OCI-LY1 (cell line): ENCODE measurements at regions not wholly inside any gene's neighbourhood (a gene's known extent, or its start where the extent isn't known, plus 50 kb on each side); places are given as distances from the start of the nearest gene placed in this dataset.

Experiments used
- H2AFZ ChIP-seq: fragments of 200-600 bp; sonication (generic), shearing (Covaris generic); 2 replicates; pipeline ENCODE4 v1.6.0; 2014; ENCODE audit warnings: antibody characterized with exemption, mild to moderate bottlenecking, low read length
- H3F3A ChIP-seq: fragments of 200-600 bp; sonication (generic), shearing (Covaris generic); 2 replicates; pipeline ENCODE4 v1.6.0; 2014; ENCODE audit warnings: mild to moderate bottlenecking, antibody characterized with exemption, low read length, moderate library complexity; ENCODE audit not compliant: insufficient read depth
- H3K27ac ChIP-seq: fragments of 200-600 bp; sonication (generic); 2 replicates; pipeline ENCODE4 v1.5.1; 2014; ENCODE audit warnings: low read length, mixed run types, mild to moderate bottlenecking, low read depth; ENCODE audit not compliant: poor library complexity, severe bottlenecking
- H3K27me3 ChIP-seq: fragments of 200-600 bp; sonication (generic); 2 replicates; pipeline ENCODE4 v1.6.0; 2014; ENCODE audit warnings: antibody characterized with exemption, mild to moderate bottlenecking, low read length, moderate library complexity; ENCODE audit not compliant: insufficient read depth
- H3K36me3 ChIP-seq: fragments of 200-600 bp; sonication (generic); 2 replicates; pipeline ENCODE4 v1.6.1; 2014; ENCODE audit warnings: mild to moderate bottlenecking, antibody characterized with exemption, low read length, moderate library complexity, mixed read lengths; ENCODE audit not compliant: insufficient read depth
- H3K4me1 ChIP-seq: fragments of 200-600 bp; sonication (generic); 2 replicates; pipeline ENCODE4 v1.5.1; 2014; ENCODE audit warnings: mild to moderate bottlenecking, low read length, moderate library complexity; ENCODE audit not compliant: insufficient read depth, severe bottlenecking
- H3K4me2 ChIP-seq: fragments of 200-600 bp; sonication (generic), shearing (Covaris generic); 2 replicates; pipeline ENCODE4 v1.6.1; 2014; ENCODE audit warnings: low read length
- H3K4me3 ChIP-seq: fragments of 200-600 bp; sonication (generic); 2 replicates; pipeline ENCODE4 v1.5.1; 2014; ENCODE audit warnings: low read length, low read depth, mild to moderate bottlenecking, mixed read lengths; ENCODE audit not compliant: poor library complexity, severe bottlenecking
- H3K79me2 ChIP-seq: fragments of 200-600 bp; shearing (Covaris generic); 2 replicates; pipeline ENCODE4 v1.6.1; 2016; ENCODE audit warnings: mixed run types, low read length, mixed read lengths; ENCODE audit not compliant: insufficient read depth
- H3K9ac ChIP-seq: fragments of 200-600 bp; sonication (generic), shearing (Covaris generic); 2 replicates; pipeline ENCODE4 v1.6.1; 2014; ENCODE audit warnings: mild to moderate bottlenecking, low read length, mixed read lengths
- H3K9me2 ChIP-seq: fragments of 200-600 bp; sonication (generic), shearing (Covaris generic); 2 replicates; pipeline ENCODE4 v1.6.1; 2014; ENCODE audit warnings: low read depth, mild to moderate bottlenecking, low read length, mixed read lengths
- H3K9me3 ChIP-seq: fragments of 200-600 bp; shearing (Covaris generic); 2 replicates; pipeline ENCODE4 v1.6.1; 2014; ENCODE audit warnings: low read length, mixed read lengths
- H4K20me1 ChIP-seq: fragments of 200-600 bp; sonication (generic), shearing (Covaris generic); 2 replicates; pipeline ENCODE4 v1.6.0; 2016; ENCODE audit warnings: mild to moderate bottlenecking, low read length; ENCODE audit not compliant: insufficient read depth
- CTCF ChIP-seq: fragments of 200-600 bp; sonication (generic), shearing (Covaris generic); IDR thresholded peaks from 2 replicates; pipeline ENCODE4 v1.5.1; 2017; ENCODE audit warnings: mild to moderate bottlenecking, antibody characterized with exemption, low read length, moderate library complexity, mixed read lengths
- EZH2 ChIP-seq: fragments of 200-600 bp; sonication (generic), shearing (Covaris generic); IDR thresholded peaks from 2 replicates; pipeline ENCODE4 v1.8.0; 2017; ENCODE audit warnings: borderline replicate concordance, mixed run types, mild to moderate bottlenecking, antibody characterized with exemption, low read length, moderate library complexity, mixed read lengths

- no peak overlapping the region for H3K9ac ChIP-seq
- no peaks in the 10 kb centered on the region for H3K9me3 ChIP-seq
- no peaks in the 10 kb centered on the region for H3K4me1 ChIP-seq
- H2AFZ ChIP-seq: no peak overlapping the region
- H3K9me2 ChIP-seq: no peaks in the 10 kb centered on the region
- no peaks in the 10 kb centered on the region for H3K79me2 ChIP-seq
- H4K20me1 ChIP-seq: no peaks in the 10 kb centered on the region
- H3K27me3 ChIP-seq: no peaks in the 10 kb centered on the region; the same call in 1 of the 2 replicates
- no peak overlapping the region for H3K4me2 ChIP-seq
- H3K27ac ChIP-seq: no peak overlapping the region
- no peaks in the 10 kb centered on the region for H3K36me3 ChIP-seq
- TF ChIP-seq CTCF (no peak), EZH2 (no peak)
- no peak overlapping the region for H3K4me3 ChIP-seq
- no peaks in the 10 kb centered on the region for H3F3A ChIP-seq
Observed at GRCh38 chr21:35646606-35647005, 413.7 kb downstream of the SETD4 start.

GRCh38 chr21:35645991-35646390 lies 414.3 kb downstream of the SETD4 start:
- H3K4me2 ChIP-seq: no peak overlapping the region
- no peaks in the 10 kb centered on the region for H3K4me1 ChIP-seq

DNA sequence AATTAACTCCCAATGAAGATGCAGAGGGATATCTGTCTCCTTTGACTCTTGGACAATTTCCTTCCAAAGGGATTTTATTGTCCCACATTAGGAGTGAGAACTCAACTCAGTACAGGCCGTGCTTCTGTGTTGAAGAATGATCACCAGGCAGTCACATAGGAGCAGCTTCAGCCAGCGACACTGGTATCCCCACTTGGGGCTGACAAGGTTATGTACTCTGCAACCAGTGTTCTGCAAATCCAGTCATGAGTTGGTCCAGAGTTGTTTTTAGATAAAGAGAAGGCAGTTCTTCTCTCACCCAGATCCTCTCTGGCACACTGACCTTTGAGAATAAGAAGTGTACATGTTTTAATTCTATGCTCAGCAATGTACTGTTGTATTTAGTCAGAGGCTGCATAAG lies 415.8 kb downstream of the SETD4 start:
- TF ChIP-seq EZH2 (no peak), CTCF (no peak)
- Histone ChIP-seq H3K27me3 (no peaks in the 10 kb centered on the region), H3K9me3 (no peaks in the 10 kb centered on the region)

More at GRCh38 chr21:35645991-35646390, 414.3 kb downstream of the SETD4 start:
- Histone ChIP-seq H3K9me2 (no peaks in the 10 kb centered on the region), H4K20me1 (no peaks in the 10 kb centered on the region), H3F3A (no peaks in the 10 kb centered on the region), H3K79me2 (no peaks in the 10 kb centered on the region), H3K9me3 (no peaks in the 10 kb centered on the region), H3K27me3 (no peaks in the 10 kb centered on the region), H3K4me3 (no peak overlapping the region), H3K27ac (no peak overlapping the region), H2AFZ (no peak overlapping the region), H3K36me3 (no peaks in the 10 kb centered on the region), H3K9ac (no peak overlapping the region)
- TF ChIP-seq EZH2: no peak
- no peak for TF ChIP-seq CTCF

More for the DNA sequence above, 415.8 kb downstream of the SETD4 start:
- Histone ChIP-seq H3K36me3 (no peaks in the 10 kb centered on the region), H4K20me1 (no peaks in the 10 kb centered on the region), H2AFZ (no peak overlapping the region), H3K4me2 (no peak overlapping the region), H3K9ac (no peak overlapping the region), H3K4me3 (no peak overlapping the region), H3K4me1 (no peaks in the 10 kb centered on the region), H3K27ac (no peak overlapping the region), H3F3A (no peaks in the 10 kb centered on the region), H3K9me2 (no peaks in the 10 kb centered on the region), H3K79me2 (no peaks in the 10 kb centered on the region)
